Endothelial cell of umbilical vein (primary cell): ENCODE measurements at regions not wholly inside any gene's neighbourhood (a gene's known extent, or its start where the extent isn't known, plus 50 kb on each side); places are given as distances from the start of the nearest gene placed in this dataset.

Source experiments
- BruUV-seq: library from RNA; stranded (reverse); fragments of 400-500 nt; replicated peaks from 2 replicates; lab custom pipeline; 2021; lab: Mats Ljungman, UMichigan
- CTCF ChIA-PET: fragments of 300-600, 350-600 bp; sonication (Branson Sonifier 250); formaldehyde crosslinking; loops from one replicate; lab custom pipeline; 2021; ENCODE audit warnings: antibody characterized with exemption, inconsistent platforms; lab: Charles Lee
- POLR2A ChIA-PET: fragments of 300-600, 350-600 bp; sonication (Branson Sonifier 250); formaldehyde crosslinking; loops from one replicate; lab custom pipeline; 2021; ENCODE audit warnings: antibody characterized with exemption, inconsistent platforms; lab: Charles Lee
- DNase-seq: peaks from one replicate; pipeline ENCODE4 v3.0.0-alpha.2; 2011; ENCODE audit warnings: low read depth, low spot score
- FAIRE-seq: peaks from 2 replicates; lab custom pipeline; 2011; peaks lifted over from hg19 to GRCh38; lab: Jason Lieb, UNC
- H2AFZ ChIP-seq: 2 replicates; pipeline ENCODE4 v1.6.0; 2012; ENCODE audit warnings: low read depth, low read length, control low read depth, inconsistent platforms
- H3K27ac ChIP-seq: 2 replicates; pipeline ENCODE4 v1.5.1; 2011; ENCODE audit warnings: low read depth, mild to moderate bottlenecking, control low read depth, low read length, moderate library complexity; ENCODE audit not compliant: insufficient read depth
- H3K27me3 ChIP-seq, 2 experiments: 2 replicates each; pipeline versions ENCODE4 v1.6.0 to v1.6.1; 2011; ENCODE audit warnings: low read length in 2 of 2, mixed read lengths in 1 of 2; ENCODE audit not compliant: control insufficient read depth in 2 of 2, insufficient read depth in 2 of 2
- H3K36me3 ChIP-seq, 2 experiments: 2 replicates in 1 of 2; 3 replicates in 1 of 2; pipeline ENCODE4 v1.5.1; 2011; ENCODE audit warnings: low read length in 2 of 2, mild to moderate bottlenecking in 1 of 2, moderate library complexity in 1 of 2; ENCODE audit not compliant: control insufficient read depth in 2 of 2, insufficient read depth in 2 of 2; ENCODE audit errors: extremely low read depth in 1 of 2
- H3K4me1 ChIP-seq: 3 replicates; pipeline ENCODE4 v1.5.1; 2011; ENCODE audit warnings: mild to moderate bottlenecking, low read length; ENCODE audit not compliant: control insufficient read depth, insufficient read depth; ENCODE audit errors: extremely low read depth
- H3K4me2 ChIP-seq: 2 replicates; pipeline ENCODE4 v1.6.1; 2011; ENCODE audit warnings: low read length, control low read depth, mixed read lengths; ENCODE audit not compliant: insufficient read depth
- H3K4me3 ChIP-seq, 3 experiments: fragments of 200-600 bp in 1 of 3; sonication (generic), shearing (Covaris generic) in 1 of 3; replicated peaks in 1 of 3; 2 replicates each; pipeline ENCODE4 v1.5.1; 2011 to 2016; ENCODE audit warnings: control low read depth in 3 of 3, low read length in 3 of 3, mild to moderate bottlenecking in 2 of 3, inconsistent platforms in 1 of 3, low read depth in 1 of 3, moderate library complexity in 1 of 3; ENCODE audit not compliant: insufficient read depth in 1 of 3
- H3K79me2 ChIP-seq: 2 replicates; pipeline ENCODE4 v1.6.0; 2012; ENCODE audit warnings: low read length, inconsistent platforms; ENCODE audit not compliant: control insufficient read depth, insufficient read depth
- H3K9ac ChIP-seq: replicated peaks from 2 replicates; pipeline ENCODE3; 2011; ENCODE audit warnings: low read length, control low read depth; ENCODE audit not compliant: insufficient read depth; ENCODE audit errors: extremely low read depth
- H3K9me1 ChIP-seq: replicated peaks from 3 replicates; pipeline ENCODE4 v1.6.0; 2011; ENCODE audit warnings: mild to moderate bottlenecking, low read length; ENCODE audit not compliant: control insufficient read depth, insufficient read depth; ENCODE audit errors: extremely low read depth
- H3K9me3 ChIP-seq: replicated peaks from 2 replicates; pipeline ENCODE4 v1.5.1; 2012; ENCODE audit warnings: low read length, inconsistent platforms; ENCODE audit not compliant: control insufficient read depth, insufficient read depth
- H4K20me1 ChIP-seq: replicated peaks from 2 replicates; pipeline ENCODE3; 2011; ENCODE audit warnings: mild to moderate bottlenecking, low read length; ENCODE audit not compliant: control insufficient read depth, insufficient read depth; ENCODE audit errors: extremely low read depth
- EZH2 ChIP-seq: IDR thresholded peaks from 2 replicates; pipeline ENCODE4 v1.6.1; 2012; ENCODE audit warnings: borderline replicate concordance, low read depth, mild to moderate bottlenecking, moderate library complexity, low read length, inconsistent platforms; ENCODE audit not compliant: severe bottlenecking
- FOS ChIP-seq: IDR thresholded peaks from 2 replicates; pipeline ENCODE4 v1.6.1; 2011; ENCODE audit warnings: mild to moderate bottlenecking, low read length, moderate library complexity, borderline replicate concordance; ENCODE audit not compliant: insufficient read depth
- GATA2 ChIP-seq: IDR thresholded peaks from 2 replicates; pipeline ENCODE4 v1.7.0; 2011; ENCODE audit warnings: low read depth, mild to moderate bottlenecking, moderate library complexity, mixed read lengths, low read length; ENCODE audit not compliant: insufficient read length, insufficient read depth
- JUN ChIP-seq: IDR thresholded peaks from 2 replicates; pipeline ENCODE4 v1.6.1; 2011; ENCODE audit warnings: borderline replicate concordance, low read depth; ENCODE audit not compliant: insufficient read length, insufficient read depth
- MAX ChIP-seq: IDR thresholded peaks from 2 replicates; pipeline ENCODE4 v1.6.1; 2011; ENCODE audit not compliant: insufficient read depth, insufficient read length
- MYC ChIP-seq: IDR thresholded peaks from one replicate; pipeline ENCODE4 v1.6.1; 2011; ENCODE audit warnings: mild to moderate bottlenecking, low read depth, low read length
- POLR2A ChIP-seq: IDR thresholded peaks from 2 replicates; pipeline ENCODE4 v1.6.1; 2012; ENCODE audit warnings: low read depth, mild to moderate bottlenecking, control low read depth, low read length
- POLR2AphosphoS5 ChIP-seq: IDR thresholded peaks from 2 replicates; pipeline ENCODE4 v1.6.1; 2012; ENCODE audit warnings: low read depth, mild to moderate bottlenecking, control low read depth, low read length, moderate library complexity; ENCODE audit not compliant: insufficient read depth
- dilution Hi-C: fragments of 300-500 bp; cut with MboI; formaldehyde crosslinking; loops from one replicate; pipeline ENCODE4 v1.15.0; 2019; ENCODE audit warnings: low sequenced_read_pairs; ENCODE audit not compliant: extremely low pct_ligation_motif_present
- intact Hi-C: fragments of 100-400 bp; cut with micrococcal nuclease; formaldehyde crosslinking; loops from one replicate; pipeline ENCODE4 v1.10.0; 2022
- TF ChIP-seq, protein P1 (sequence below), 2 donors: IDR thresholded peaks; 1 replicate in 1 of 2; 2 replicates in 1 of 2; pipeline ENCODE4 v1.5.1; 2011; ENCODE audit warnings: low read length in 2 of 2, mild to moderate bottlenecking in 2 of 2, moderate library complexity in 2 of 2, control low read depth in 1 of 2, inconsistent platforms in 1 of 2, low read depth in 1 of 2; ENCODE audit not compliant: insufficient read depth in 1 of 2; ENCODE audit errors: extremely low read depth in 1 of 2

DNA sequence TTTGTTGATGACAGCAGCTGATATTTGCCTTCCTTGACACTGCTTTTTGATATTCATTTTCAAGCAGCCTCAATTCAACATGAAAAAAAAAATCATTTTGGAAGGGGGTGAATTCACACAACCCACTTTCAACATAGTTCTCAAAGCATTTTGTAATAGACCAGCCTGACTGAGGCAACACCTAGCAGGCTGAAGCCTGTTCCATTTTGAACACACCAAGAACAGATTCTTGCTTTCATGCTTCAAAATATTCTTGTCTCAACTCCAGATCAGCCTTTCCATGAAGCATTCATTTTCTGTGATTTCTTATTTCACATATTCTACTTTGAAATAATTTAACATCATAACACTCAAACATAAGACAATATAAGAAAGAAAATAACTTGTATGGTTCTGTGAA, 812.6 kb upstream of the POU3F3 start:
- no peak for TF ChIP-seq POLR2A
- TF ChIP-seq GATA2 = no peak
- TF ChIP-seq MYC = no peak
- TF ChIP-seq, protein P1, sequence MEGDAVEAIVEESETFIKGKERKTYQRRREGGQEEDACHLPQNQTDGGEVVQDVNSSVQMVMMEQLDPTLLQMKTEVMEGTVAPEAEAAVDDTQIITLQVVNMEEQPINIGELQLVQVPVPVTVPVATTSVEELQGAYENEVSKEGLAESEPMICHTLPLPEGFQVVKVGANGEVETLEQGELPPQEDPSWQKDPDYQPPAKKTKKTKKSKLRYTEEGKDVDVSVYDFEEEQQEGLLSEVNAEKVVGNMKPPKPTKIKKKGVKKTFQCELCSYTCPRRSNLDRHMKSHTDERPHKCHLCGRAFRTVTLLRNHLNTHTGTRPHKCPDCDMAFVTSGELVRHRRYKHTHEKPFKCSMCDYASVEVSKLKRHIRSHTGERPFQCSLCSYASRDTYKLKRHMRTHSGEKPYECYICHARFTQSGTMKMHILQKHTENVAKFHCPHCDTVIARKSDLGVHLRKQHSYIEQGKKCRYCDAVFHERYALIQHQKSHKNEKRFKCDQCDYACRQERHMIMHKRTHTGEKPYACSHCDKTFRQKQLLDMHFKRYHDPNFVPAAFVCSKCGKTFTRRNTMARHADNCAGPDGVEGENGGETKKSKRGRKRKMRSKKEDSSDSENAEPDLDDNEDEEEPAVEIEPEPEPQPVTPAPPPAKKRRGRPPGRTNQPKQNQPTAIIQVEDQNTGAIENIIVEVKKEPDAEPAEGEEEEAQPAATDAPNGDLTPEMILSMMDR (IDR thresholded peaks at IDR 0.05; ENCODE audit: extremely low read depth in 1 of 2, insufficient read depth in 1 of 2, low read depth in 1 of 2, low read length in 2 of 2) = no peak
- TF ChIP-seq EZH2 = no peak
- TF ChIP-seq JUN = no peak
- TF ChIP-seq POLR2AphosphoS5 = no peak
- no peak for TF ChIP-seq FOS
- TF ChIP-seq MAX = no peak
- Histone ChIP-seq H3K4me1 (no peaks in the 10 kb centered on the region), H3K79me2 (no peaks in the 10 kb centered on the region), H3K4me3 (no peak overlapping the region), H2AFZ (no peak overlapping the region), H3K4me2 (no peak overlapping the region), H4K20me1 (no peaks in the 10 kb centered on the region), H3K36me3 (no peaks in the 10 kb centered on the region), H3K9me1 (no peaks in the 10 kb centered on the region), H3K9ac (no peak overlapping the region), H3K27me3 (no peaks in the 10 kb centered on the region), H3K27ac (no peak overlapping the region), H3K9me3 (peaks cover 2% of the 10 kb centered on the region)
- no TSS peak for BruUV-seq
- ChIA-PET POLR2A (no interaction called here), CTCF (no interaction called here)
- dilution Hi-C loops = no loop called here
- intact Hi-C loops = no loop called here
- DNase-seq (no peak), FAIRE-seq (no peak)
